ENCODE measurements at regions not wholly inside any gene's neighbourhood (a gene's known extent, or its start where the extent isn't known, plus 50 kb on each side); places are given as distances from the start of the nearest gene placed in this dataset.

DNA sequence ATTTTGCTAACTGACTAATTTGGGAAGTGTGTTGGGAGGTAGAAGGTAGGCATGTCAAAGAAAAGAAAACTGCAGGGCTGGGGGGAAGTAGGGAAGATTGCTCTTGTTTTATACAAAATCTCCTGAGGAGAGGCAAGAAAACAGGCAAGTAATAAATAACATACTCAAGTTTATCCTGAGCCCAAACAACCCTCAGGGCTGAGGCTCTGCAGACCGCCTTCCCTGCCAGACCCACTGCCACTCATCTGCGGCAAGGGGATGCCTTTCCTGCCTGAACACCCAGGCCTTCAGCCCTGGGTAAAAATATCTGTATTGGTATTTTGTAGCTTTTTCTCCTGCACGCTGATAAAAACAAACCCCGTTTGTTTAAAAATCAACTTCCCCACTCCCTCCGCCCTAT lies 399.8 kb upstream of the NFE2L3 start:
- Mint-ChIP-seq H3K4me3 (ENCODE audit: unreplicated experiment) (no peak overlapping the region), H3K27ac (ENCODE audit: unreplicated experiment) (peak overlapping the region; percentile 98), H3K36me3 (ENCODE audit: unreplicated experiment) (peaks cover 10% of the 10 kb centered on the region), H3K4me1 (ENCODE audit: unreplicated experiment) (peaks cover 51% of the 10 kb centered on the region), H3K9me3 (ENCODE audit: unreplicated experiment) (peaks cover 6% of the 10 kb centered on the region), H3K27me3 (ENCODE audit: unreplicated experiment) (no peaks in the 10 kb centered on the region)
- TF ChIP-seq CTCF (IDR thresholded peaks at IDR 0.05) = no peak
- no peak for DNase-seq (ENCODE audit: extremely low spot score, unreplicated experiment)

GRCh38 chr7:25752967-25753791 lies 398.8 kb upstream of the NFE2L3 start:
- peaks cover 52% of the 10 kb centered on the region for H3K4me1 Mint-ChIP-seq (ENCODE audit: unreplicated experiment)
- H3K4me3 Mint-ChIP-seq (ENCODE audit: unreplicated experiment) = no peak overlapping the region
- TF ChIP-seq CTCF (IDR thresholded peaks at IDR 0.05) = no peak
- peak overlapping the region; percentile 98 for H3K27ac Mint-ChIP-seq (ENCODE audit: unreplicated experiment)
- H3K36me3 Mint-ChIP-seq (ENCODE audit: unreplicated experiment) = peaks cover 10% of the 10 kb centered on the region
- H3K27me3 Mint-ChIP-seq (ENCODE audit: unreplicated experiment) = no peaks in the 10 kb centered on the region
- DNase-seq (ENCODE audit: extremely low spot score, unreplicated experiment) = peak; percentile 88
- peaks cover 6% of the 10 kb centered on the region for H3K9me3 Mint-ChIP-seq (ENCODE audit: unreplicated experiment)

- no peak for DNase-seq (ENCODE audit: extremely low spot score, unreplicated experiment)
- no peak for TF ChIP-seq CTCF (IDR thresholded peaks at IDR 0.05)
- Mint-ChIP-seq H3K9me3 (ENCODE audit: unreplicated experiment) (peaks cover 6% of the 10 kb centered on the region), H3K27ac (ENCODE audit: unreplicated experiment) (peak overlapping the region; percentile 98), H3K36me3 (ENCODE audit: unreplicated experiment) (peaks cover 10% of the 10 kb centered on the region), H3K4me3 (ENCODE audit: unreplicated experiment) (no peak overlapping the region), H3K27me3 (ENCODE audit: unreplicated experiment) (no peaks in the 10 kb centered on the region), H3K4me1 (ENCODE audit: unreplicated experiment) (peaks cover 57% of the 10 kb centered on the region)
Observed at GRCh38 chr7:25753837-25754236, 398.2 kb upstream of the NFE2L3 start.

DNA sequence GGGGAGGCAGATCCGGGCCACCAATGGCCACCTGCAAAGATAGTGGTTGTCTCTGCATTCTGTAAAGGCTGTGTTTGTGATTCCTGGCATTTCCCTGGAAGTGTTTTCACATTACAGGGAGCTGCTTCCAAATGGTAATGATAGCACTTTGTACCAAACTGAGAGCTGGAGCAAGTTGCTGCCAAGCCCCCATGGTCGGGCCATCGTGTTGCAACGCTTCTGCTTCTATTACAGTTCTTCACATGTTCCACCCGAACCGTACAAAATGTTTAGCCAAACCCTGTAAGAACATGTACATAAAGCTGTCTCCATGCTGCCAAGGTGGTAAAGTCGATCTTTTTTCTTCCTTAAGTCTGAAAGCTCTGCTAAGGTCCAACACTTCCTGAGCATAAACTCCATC lies 397.7 kb upstream of the NFE2L3 start:
- Mint-ChIP-seq H3K27me3 (ENCODE audit: unreplicated experiment) (no peaks in the 10 kb centered on the region), H3K4me3 (ENCODE audit: unreplicated experiment) (no peak overlapping the region), H3K27ac (ENCODE audit: unreplicated experiment) (peak overlapping the region; percentile 98), H3K4me1 (ENCODE audit: unreplicated experiment) (peaks cover 61% of the 10 kb centered on the region), H3K36me3 (ENCODE audit: unreplicated experiment) (peaks cover 11% of the 10 kb centered on the region), H3K9me3 (ENCODE audit: unreplicated experiment) (peaks cover 6% of the 10 kb centered on the region)
- no peak for TF ChIP-seq CTCF (IDR thresholded peaks at IDR 0.05)
- DNase-seq (ENCODE audit: extremely low spot score, unreplicated experiment) = no peak

DNA sequence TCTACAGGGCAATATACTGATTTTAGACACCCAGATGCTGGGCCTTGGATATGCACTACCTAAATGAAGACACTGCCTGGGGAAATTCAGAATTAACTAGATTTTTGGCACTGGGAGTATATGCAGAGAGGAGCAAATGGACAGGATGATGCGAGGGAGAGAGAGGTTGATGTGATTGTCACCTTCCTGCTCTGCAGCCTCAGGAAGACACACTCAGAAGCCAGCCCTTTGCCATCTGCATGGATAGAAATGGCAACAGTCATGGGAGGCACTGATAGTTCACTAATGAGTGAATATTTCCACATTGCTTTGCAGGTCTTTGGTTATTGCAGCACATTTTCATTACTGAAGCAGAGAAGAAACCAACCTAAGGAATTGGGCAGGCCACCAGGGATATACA lies 397.2 kb upstream of the NFE2L3 start:
- no peak overlapping the region for H3K4me3 Mint-ChIP-seq (ENCODE audit: unreplicated experiment)
- peaks cover 11% of the 10 kb centered on the region for H3K36me3 Mint-ChIP-seq (ENCODE audit: unreplicated experiment)
- H3K27me3 Mint-ChIP-seq (ENCODE audit: unreplicated experiment) = no peaks in the 10 kb centered on the region
- H3K27ac Mint-ChIP-seq (ENCODE audit: unreplicated experiment) = peak overlapping the region; percentile 98
- H3K9me3 Mint-ChIP-seq (ENCODE audit: unreplicated experiment) = peaks cover 6% of the 10 kb centered on the region
- TF ChIP-seq CTCF (IDR thresholded peaks at IDR 0.05) = no peak
- peaks cover 65% of the 10 kb centered on the region for H3K4me1 Mint-ChIP-seq (ENCODE audit: unreplicated experiment)
- no peak for DNase-seq (ENCODE audit: extremely low spot score, unreplicated experiment)
